ENCODE measurements at regions not wholly inside any gene's neighbourhood (a gene's known extent, or its start where the extent isn't known, plus 50 kb on each side); places are given as distances from the start of the nearest gene placed in this dataset.

- TF ChIP-seq CTCF (conservative IDR thresholded peaks at IDR 0.05; ENCODE audit: low read depth in 2 of 2): no peak
- TF ChIP-seq POLR2AphosphoS5 (IDR thresholded peaks at IDR 0.05; ENCODE audit: low read depth): no peak
Observed at GRCh38 chr10:2700626-2701305, 366.6 kb upstream of the PFKP start (continued).

- Histone ChIP-seq H3K27me3 (ENCODE audit: insufficient read depth) (no peaks in the 10 kb centered on the region), H3K4me1 (ENCODE audit: insufficient read depth) (no peaks in the 10 kb centered on the region), H3K4me2 (no peak overlapping the region), H3K9me2 (ENCODE audit: insufficient read depth) (peaks cover 4% of the 10 kb centered on the region), H3K36me3 (ENCODE audit: insufficient read depth) (no peaks in the 10 kb centered on the region), H3K79me2 (replicated peaks; ENCODE audit: insufficient read depth) (no peaks in the 10 kb centered on the region), H3F3A (replicated peaks; ENCODE audit: low read depth) (no peaks in the 10 kb centered on the region), H3K27ac (ENCODE audit: low read depth) (no peak overlapping the region), H4K20me1 (replicated peaks; ENCODE audit: insufficient read depth) (no peaks in the 10 kb centered on the region), H3K4me3 (no peak overlapping the region), H2AFZ (no peak overlapping the region)
- Mint-ChIP-seq H3K27ac (no peak overlapping the region), H3K27me3 (ENCODE audit: insufficient read depth, low read depth, poor library complexity) (peaks cover 1% of the 10 kb centered on the region), H3K9me3 (no peaks in the 10 kb centered on the region), H3K36me3 (ENCODE audit: low read depth) (no peaks in the 10 kb centered on the region), H3K4me3 (no peak overlapping the region), H3K4me1 (no peaks in the 10 kb centered on the region)
- DNase-seq (ENCODE audit: low spot score) (no peak), ATAC-seq (no peak)
- no peak for TF ChIP-seq EZH2phosphoT487 (IDR thresholded peaks at IDR 0.05; ENCODE audit: unreplicated experiment)
- TF ChIP-seq CREB1 (CRISPR knock-in tag; IDR thresholded peaks at IDR 0.05; ENCODE audit: low read depth): no peak
- TF ChIP-seq NANOG (IDR thresholded peaks at IDR 0.05; ENCODE audit: borderline replicate concordance): no peak
- TF ChIP-seq REST (IDR thresholded peaks at IDR 0.05; ENCODE audit: unreplicated experiment): no peak
- TF ChIP-seq ETS1 (IDR thresholded peaks at IDR 0.05): no peak
- no peak for TF ChIP-seq ZNF462 (CRISPR knock-in tag; IDR thresholded peaks at IDR 0.05)
- no peak for TF ChIP-seq JUNB (IDR thresholded peaks at IDR 0.05; ENCODE audit: unreplicated experiment)
- no peak for TF ChIP-seq STAT1 (IDR thresholded peaks at IDR 0.05; ENCODE audit: unreplicated experiment)
- no peak for TF ChIP-seq CTCF (conservative IDR thresholded peaks at IDR 0.05; ENCODE audit: low read depth in 2 of 2)
Observed at GRCh38 chr10:2688958-2689357, 378.4 kb upstream of the PFKP start.
